Umbilical cord (tissue), 1 donor: ENCODE measurements at regions not wholly inside any gene's neighbourhood (a gene's known extent, or its start where the extent isn't known, plus 50 kb on each side); places are given as distances from the start of the nearest gene placed in this dataset.
A peak's percentile ranks its signal among the peaks of the same experiment; 100 is the strongest.
"Not testable (repeated sequence)": the region's sequence is repeated elsewhere in the genome, so short reads cannot be mapped to it uniquely, and the experiment has no call there.

Experiments used
- DNase-seq: peaks from one replicate; pipeline ENCODE4 v3.0.0-alpha.2; 2015; ENCODE audit warnings: low spot score

DNA sequence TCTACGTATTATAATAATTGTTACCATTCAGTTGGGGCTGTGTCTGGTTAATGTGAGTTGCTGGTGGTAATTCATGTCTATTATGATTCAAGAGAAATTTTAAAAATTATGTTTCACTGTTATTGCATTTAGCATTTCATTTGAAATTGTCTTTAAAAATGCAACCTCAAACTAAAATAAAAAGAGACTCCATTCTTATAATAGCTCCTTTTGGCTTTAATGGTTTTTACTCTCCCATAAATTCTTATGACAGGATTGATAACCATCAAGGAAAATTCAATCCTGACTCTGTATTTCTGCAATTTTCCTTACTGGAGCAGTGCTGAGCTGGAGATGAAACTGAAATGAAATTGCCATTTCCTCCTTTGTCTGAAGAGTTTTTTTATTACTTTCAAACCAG lies 262.7 kb downstream of the REEP3 start:
- no peak for DNase-seq

DNA sequence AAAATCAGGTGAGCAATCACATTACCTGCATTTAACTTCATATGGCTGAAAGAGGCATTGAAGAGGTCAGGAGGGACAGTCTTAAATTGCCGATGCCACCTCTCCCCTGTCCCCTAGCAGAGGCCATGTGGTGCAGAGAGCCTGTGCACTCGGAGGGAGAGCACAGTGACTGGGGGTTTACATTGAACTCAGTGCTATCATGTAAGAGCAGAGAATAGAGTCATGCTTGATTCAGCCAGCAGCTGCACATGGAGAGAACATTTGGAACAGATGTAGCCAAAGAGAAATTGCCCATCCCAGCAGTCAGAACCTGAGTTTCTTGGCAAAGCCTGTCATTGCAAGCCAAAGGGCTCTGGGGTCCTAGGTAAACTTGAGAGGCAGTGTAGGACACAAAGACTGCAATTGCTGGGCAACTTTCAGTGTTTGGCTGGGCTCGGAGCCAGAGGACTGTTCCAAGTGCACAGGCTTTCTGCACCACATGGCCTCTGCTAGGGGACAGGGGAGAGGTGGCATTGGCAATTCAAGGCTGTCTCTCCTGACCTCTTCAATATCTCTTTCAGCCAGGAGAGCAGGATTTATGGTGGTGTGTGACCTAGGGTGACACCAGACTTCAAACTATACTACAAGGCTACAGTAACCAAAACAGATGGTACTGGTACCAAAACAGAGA lies 267.1 kb downstream of the REEP3 start:
- no peak for DNase-seq

DNA sequence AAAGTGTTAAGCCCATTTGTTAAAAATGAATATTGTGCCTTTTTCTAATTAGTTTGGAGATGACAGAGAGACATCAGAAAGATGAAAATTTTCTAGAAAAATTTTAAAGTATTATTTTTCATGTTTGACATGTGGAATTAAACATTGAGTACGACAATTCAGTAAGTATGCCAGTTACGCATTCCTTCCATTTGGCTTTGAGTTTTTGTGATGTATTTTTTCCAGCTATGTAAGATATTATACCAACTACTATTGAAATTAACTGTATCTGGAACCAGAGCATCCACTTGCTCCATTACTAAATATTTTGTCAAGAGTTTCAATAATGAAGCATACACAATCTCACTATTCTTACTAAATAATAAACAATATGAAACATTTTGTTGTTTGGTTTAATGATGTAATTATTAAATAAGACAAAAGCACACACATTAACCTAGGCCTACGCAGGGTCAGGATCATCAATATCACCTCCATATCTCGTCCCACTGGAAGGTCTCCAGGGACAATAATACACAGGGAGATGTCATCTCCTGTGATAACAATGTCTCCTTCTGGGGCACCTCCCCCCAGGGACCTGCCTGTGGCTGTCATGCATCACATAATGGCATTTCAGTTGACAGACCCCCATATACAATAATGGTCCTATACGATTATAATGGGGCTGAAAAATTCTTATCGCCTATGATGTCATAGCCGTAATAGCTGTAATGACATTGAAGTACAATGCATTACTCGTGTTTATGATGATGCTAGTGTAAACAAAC lies 274.1 kb downstream of the REEP3 start:
- DNase-seq, result no peak

DNA sequence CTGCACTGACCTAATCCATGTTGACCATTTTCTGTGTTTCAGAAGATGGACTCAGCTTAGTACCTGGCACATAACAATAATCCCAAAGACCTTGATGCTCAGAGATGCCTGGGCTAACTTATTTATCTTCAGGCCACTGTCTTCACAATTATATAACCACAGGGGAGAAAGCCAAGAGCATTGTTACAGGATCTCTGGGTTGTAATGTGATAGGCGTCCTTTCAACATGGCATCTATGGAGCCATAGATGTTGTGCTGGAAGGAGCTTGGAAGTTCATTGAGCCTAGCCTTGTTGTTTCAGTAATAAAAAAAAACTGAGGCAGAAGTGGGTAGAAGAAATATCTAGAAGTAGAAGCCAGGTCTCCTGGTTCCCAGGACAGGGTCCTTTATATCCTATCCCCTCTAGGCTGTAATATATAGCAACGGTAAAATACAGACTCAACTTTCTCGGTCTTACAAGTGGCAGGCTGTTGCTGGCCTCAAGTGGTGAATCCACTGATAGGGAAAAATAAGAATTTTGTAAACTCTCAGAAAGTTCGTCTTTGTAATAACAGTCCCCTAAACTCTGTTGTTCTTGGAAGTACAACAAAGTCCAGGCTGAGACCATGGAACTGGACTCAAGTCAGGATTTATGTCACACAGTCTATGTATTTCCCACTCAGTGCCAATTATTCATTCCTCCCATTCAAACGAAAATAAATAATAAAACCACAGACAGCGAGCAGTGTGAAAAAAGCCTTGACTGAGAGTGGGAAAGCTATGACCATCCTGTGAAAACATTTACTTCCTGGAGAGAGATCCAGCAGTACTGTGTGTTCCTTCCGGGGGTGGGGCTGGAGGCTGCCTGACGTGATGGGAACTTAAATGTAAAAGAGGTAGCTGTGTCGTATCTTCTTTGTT lies 277.6 kb downstream of the REEP3 start:
- DNase-seq, result peak; percentile 81

DNA sequence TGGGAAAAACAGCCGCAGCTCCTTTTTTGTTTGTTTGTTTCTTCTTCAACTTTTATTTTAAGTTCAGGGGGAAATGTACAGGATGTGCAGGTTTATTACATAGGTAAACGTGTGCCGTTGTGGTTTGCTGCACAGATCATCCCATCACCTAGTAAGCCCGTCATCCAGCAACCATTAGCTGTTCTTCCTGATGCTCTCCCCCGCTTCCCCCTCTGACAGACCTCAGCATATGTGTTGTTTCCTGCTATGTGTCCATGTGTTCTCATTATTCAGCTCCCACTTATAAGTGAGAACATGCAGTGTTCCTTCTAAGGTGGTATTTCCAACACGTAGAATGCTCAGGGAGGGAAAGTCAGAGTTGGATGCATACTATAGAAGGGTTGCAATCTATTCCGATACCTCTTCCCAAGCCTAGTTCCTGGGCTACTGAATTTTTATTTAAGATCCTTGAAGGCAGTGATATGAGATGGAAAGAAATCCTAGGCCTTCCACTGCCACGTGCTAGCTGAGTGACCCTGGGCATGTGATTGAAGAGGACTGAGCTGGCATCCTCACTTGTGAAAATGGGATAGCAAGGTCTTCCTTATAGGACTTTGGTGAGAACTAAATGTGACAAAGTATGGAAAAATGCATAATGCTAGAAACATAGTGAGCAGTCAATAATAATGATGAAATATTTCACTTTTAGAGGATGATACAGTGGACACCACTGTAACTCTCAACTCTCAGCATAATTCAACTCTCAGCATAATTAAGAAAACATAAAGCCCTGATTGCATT lies 278.5 kb downstream of the REEP3 start:
- DNase-seq, result no peak

DNA sequence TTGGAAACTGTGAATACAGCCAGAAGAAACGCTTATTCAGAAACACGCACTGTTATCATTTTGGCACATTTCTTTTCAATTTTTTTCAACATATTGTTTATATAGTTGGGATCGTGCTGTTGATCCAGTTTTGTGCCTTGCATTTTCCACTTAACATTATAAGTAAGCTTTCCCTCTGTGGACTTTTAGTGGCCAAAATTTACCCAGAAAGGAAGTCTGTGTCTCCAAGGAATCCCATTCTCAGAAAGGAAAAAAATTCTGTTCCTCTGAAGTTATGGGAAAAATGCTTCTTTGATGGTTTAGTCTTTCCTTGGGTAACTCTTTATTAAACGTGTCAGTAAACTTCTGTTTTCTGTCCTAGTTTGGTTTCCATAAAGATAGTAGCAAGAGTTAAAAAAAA lies 280.0 kb downstream of the REEP3 start:
- DNase-seq, result no peak

DNA sequence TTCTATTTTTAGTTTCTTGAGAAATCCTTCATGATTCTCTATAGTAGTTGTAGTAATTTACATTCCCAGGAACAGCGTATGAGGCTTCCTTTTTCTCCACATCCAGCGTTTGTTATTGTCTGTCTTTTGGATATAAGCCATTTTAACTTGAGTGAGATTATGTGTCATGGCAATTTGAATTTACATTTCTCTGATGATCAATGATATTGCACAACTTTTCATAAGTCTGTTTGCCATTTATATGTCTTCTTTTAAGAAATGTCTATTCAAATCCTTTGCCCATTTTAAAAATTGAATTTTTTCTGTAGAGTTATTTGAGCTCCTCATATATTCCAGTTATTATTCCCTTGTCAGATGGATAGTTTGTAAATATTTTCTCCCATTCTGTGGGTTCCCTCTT lies 285.1 kb downstream of the REEP3 start:
- DNase-seq, result no peak

DNA sequence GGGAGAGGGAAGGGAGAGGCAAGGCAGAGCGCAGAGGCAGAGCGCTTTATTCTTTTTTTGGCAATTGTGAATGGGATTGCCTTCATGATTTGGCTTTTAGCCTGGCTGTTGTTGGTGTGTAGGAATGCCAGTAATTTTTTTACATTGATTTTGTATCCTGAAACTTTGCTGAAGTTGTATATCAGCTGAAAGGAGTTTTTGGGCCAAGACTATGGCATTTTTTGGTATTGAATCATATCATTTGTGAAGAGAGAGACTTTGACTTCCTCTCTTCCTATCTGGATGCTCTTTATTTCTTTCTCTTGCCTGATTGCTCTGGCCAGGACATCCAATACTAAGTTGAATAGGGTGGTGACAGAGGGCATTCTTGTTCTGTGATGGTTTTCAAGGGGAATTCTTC lies 291.3 kb downstream of the REEP3 start:
- DNase-seq, result no peak

DNA sequence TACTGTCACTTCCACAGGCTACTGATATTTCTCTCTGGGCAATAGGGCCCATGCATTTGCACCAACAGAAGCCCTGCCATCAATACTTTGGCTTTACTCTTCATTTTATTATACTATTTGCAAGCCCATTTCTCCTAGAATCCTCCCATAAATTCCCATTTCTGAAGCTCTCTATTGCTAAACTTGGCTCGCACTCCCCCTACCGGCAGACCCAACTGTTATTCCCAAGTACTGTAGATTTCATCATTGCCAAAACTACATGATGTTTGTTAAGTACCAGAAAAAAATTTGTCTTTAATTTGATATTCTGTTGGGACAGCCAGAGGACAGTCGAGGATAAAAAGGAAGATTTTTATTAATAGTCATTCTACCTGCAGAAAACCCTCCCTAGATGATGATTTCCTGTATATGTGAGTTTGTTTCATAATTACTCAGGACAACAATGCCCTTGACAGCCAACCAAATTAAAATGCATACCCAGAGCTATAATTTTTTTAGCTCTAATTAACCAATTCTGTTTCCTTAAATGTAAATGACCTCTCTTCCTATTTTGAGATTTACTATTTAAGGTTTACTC lies 298.6 kb downstream of the REEP3 start:
- DNase-seq, result peak; percentile 61

DNA sequence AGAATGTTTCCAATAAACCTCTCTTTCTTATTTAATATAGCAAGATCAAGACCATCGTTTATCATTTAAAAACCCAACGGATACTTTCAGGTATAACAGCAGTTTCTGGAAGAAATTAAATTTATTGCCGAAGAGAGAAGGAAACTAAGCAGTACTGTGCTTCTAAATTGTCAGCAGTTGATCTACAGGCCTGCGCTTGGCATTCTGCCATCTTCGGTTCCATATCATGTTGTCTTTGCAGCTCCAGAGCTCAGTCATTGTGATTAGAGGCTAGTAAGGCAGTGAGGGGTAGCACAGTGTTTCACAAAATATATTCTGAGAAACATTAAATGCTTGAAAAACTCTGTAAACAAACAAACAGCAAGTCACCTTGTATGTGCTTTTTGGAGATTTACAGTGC lies 301.3 kb downstream of the REEP3 start:
- DNase-seq, result no peak

DNA sequence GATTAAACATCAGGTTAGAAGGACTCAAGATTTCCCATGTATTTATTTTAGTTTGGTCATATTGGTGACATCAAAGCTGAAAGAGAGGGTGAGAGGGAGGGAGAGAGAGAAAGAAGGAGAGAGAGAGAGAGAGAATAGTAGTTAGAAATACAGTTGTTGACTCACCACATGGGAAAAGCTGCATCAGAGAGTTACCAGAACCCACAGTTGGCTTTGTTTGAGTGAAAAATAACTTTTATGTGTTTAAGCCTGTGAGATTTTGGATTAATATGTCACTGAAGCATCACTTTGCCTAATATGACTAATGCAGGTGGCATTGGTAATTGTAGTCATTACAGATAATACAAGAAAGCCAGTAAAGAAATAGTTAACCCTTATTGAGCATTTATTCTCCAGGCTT lies 303.9 kb downstream of the REEP3 start:
- no peak for DNase-seq

DNA sequence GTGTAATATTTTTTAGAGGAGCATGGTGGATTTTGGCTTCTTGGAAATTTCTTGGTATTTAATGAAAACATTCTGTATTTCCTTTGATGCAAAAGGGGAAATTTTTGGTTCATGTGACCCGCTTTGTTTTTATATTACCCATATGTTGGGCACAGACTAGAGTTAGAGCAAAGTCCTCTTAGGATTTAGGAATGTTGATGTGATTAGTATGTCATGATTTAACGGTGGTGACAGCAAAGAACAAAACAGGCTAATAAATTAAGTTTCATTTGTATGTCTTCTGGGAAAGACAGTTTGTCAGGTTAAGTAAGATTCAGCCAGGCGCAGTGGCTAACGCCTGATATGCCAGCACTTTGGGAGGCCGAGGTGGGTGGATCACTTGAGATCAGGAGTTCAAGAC lies 304.6 kb downstream of the REEP3 start:
- DNase-seq, result no peak

DNA sequence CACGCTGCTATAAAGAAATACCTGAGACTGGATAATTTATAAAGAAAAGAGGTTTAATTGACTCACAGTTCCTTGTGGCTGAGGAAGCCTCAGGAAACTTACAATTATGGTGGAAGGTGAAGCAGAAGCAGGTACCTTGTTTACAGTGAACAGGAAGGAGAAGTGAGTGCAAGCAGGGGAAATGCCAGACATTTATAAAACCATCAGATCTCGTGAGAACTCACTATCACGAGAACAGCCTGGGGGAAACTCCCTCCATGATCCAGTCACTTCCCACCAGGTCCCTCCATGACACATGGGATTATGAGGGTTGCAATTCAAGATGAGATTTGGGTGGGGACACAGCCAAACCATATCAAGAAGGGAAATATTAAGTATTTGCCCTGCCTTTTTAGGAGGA lies 305.8 kb downstream of the REEP3 start:
- not testable (repeated sequence) for DNase-seq

DNA sequence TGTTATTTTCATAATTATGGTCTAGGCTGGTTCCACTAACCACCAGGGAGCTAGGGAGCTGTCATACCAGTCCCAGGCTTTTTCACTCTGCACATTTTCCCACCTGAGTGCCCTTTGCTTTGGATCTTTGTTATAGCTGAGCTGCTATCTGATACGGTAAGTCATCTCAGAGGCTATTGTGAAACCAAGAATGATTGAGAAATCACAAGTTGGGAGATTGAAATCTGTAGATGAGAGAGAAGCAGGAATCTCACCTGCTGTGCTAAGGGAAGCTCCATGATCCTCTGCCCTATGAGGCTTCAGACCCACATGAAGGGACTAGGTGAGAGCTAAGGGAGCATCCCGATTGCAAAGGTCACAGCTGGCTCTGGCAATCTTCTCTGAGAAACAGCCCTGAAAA lies 307.8 kb downstream of the REEP3 start:
- no peak for DNase-seq

DNA sequence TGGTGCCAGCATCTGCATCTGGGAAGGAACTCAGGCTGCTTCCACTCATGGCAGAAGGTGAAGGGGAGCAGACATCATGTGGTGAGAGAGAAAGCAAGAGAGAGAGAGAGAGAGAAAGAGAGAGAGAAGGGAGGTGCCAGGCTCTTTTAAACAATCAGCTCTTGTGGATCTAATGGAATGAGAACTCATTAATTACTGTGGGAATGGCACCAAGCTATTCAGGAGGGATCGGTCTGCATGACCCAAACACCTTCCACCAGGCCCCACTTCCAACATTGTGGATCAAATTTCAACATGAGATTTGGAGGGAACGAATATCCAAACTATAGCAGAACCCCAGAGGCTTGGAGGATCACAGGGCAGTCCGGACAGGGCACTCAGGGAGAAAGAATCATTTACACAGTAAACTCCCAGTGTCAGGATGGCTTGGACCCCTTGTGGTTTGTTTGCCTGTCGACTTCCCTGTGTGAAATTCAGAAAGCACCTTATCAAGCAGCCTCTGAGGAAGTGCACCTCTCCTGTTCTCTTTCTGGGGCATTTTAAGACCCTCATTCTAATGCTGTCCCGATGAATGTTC lies 308.5 kb downstream of the REEP3 start:
- no peak for DNase-seq

DNA sequence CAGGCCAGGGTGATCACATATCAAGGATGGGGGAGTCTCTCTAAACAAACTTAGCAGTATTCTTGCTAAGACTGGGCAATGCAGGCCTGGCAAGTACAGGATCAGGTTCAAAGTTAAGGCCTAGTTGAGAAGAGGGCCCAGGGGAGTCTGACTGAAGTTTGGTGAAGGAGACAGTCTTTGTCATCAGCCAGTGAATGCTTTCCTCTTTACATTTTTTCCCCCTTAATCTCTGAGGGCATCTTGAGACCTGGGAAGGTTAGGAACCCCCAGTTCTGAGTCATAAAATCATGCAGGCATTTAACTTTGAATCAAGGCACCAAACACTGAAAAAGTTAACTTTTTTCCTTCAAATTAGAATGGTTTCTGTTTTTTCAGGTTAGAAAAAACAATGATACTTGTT lies 311.5 kb downstream of the REEP3 start:
- no peak for DNase-seq

DNA sequence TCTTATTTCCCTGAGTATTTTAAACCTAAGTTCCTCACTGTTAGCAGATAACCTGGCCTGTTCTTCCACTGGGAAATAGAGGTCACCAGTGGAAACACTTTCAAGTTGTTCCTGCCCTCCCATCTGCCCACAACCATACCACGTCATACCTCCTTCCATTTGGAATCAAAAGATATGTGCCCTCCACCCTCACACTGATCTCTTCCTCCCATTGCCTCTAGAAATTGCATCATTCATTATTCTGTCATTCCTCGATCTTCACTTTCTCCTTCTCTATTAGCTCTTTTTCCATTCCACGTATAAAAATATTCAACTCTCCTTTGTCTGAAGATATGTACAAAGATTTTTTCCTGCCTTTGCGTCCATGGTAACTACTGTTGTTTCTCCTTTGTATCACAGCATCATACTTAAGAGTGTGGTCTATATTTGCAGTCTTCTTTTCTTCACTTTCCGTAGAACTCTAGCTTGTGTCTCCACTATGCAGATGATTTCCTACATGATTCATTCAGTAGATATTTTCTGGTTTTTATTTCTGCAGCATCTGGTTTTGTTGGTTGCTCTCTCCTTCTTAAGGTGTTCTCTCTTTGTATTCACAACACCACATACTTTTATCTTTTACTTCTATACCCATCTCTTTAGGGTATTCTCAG lies 312.3 kb downstream of the REEP3 start:
- DNase-seq, result no peak

DNA sequence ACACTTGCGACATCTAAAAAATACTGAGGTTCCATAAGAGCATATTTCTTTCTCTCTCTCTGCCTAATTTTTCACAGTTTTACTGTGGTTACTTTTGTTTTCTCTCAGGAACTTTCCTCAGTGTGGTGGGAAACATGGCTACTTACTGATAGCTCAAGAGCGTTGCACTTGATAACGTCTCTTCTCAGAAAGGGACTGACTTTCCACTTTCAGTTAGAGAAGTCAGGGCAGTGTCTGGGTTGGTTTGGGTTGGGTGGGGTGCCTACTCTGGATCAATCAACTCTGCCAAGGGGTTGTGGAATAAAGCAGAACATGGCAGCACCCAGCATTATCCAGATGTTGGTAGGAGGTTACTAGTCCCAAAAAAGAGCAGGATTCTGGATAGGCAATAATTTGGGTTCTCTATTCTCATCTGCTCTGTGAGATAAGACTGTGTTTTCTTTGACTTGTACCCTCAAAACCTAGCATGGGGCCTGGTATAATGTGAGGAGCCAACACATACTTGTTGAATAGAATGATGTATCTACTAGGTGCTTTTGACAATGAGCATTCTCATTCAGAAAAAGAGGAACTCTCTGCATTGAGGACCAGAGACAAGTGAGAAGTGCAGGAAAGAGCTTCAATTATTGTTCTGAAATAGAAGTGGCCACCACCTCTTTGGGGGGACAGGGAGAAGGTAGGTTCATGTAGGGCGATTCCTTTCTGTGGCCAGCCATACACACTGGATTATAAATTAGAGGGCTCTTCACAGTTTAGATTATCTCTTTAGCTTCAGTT lies 315.7 kb downstream of the REEP3 start:
- no peak for DNase-seq

DNA sequence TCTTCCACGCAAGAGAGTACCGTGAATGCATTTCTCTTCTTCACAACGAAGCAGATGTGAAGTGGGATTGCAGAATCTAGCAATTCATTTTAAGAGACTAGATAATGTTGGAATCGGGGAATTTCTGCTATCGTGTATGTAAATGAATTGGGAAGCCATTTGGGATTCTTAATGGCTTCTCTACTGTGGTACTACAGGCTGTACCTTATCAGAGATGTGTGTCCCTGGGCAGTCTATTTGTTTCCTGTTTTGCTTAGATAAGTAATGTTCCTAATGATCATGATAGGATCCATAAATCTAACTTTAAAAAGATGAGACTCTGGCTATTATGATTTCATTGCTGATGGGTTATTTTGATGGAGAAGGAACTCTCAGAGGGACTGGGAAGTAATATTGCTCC lies 320.6 kb downstream of the REEP3 start:
- DNase-seq, result no peak

DNA sequence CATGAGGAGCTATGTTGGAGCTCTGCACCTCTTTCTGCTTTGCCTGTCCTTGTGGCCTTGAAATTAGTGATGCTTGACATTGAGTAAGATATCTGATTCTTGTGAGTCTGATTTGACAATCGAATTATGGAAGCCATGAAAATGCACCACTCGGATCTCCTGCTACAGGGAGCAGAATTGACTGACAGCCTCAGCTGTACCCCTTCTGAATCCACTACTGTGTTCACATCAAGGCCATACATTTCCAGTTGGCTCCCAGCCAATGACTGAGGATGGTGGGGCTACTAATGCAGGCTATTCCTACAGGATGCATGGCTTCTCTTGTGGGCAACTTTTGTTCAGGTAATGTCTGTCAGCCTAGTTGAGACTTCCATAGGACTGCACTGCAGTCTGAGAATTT lies 321.9 kb downstream of the REEP3 start:
- DNase-seq, result no peak
